ENCODE measurements at regions not wholly inside any gene's neighbourhood (a gene's known extent, or its start where the extent isn't known, plus 50 kb on each side); places are given as distances from the start of the nearest gene placed in this dataset.
A peak's percentile ranks its signal among the peaks of the same experiment; 100 is the strongest.

DNA sequence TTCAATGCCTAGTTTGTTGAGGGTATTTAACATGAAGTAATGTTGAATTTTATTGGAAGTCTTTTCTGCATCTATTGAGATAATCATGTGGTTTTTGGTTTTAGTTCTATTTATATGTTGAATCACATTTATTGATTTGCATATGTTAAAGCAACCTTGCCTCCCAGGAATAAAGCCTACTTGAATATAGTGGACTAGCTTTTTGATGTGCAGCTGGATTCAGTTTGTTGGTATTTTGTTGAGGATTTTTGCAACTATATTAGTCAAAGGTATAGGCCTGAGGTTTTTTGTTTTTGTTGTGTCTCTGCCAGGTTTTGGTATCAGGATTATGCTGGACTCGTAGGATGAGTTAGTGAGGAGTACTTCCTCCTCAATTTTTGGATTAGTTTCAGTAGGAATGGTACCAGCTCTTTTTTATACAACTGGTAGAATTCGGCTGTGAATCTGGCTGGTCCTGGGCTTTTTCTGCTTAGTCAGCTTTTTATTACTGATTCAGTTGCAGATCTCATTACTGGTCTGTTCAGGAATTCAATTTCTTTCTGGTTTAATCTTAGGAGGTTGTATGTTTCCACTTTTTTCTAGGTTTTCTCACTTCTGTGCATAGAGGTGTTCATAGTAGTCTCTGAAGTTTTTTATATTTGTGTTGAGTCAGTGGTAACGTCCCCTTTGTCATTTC lies 209.8 kb upstream of the RBMS3 start:
- Histone ChIP-seq H2AK5ac (ENCODE audit: low read depth, low read length) (no peak overlapping the region), H3K4me1 (replicated peaks in 1 of 4; ENCODE audit: control insufficient read depth in 3 of 4, insufficient read depth in 4 of 4, low read length in 3 of 4) (no peaks in the 10 kb centered on the region), H4K8ac (ENCODE audit: extremely low read depth, insufficient read depth, low read length) (no peak overlapping the region), H2BK15ac (ENCODE audit: low read length) (no peak overlapping the region), H3K79me2 (ENCODE audit: control insufficient read depth in 1 of 2, insufficient read depth in 2 of 2, low read length in 2 of 2) (no peaks in the 10 kb centered on the region), H3K9me3 (ENCODE audit: insufficient read depth in 2 of 2, low read depth in 1 of 2, low read length in 1 of 2) (no peaks in the 10 kb centered on the region), H3K27me3 (replicated peaks in 1 of 4; ENCODE audit: control insufficient read depth in 3 of 4, extremely low read depth in 1 of 4, insufficient read depth in 3 of 4, low read length in 3 of 4) (no peaks in the 10 kb centered on the region), H3K23ac (ENCODE audit: insufficient read length) (no peak overlapping the region), H3K36me3 (ENCODE audit: control insufficient read depth in 2 of 4, insufficient read depth in 4 of 4, low read length in 3 of 4) (no peaks in the 10 kb centered on the region), H3K27ac (ENCODE audit: low read depth, low read length) (no peak overlapping the region), H2BK5ac (ENCODE audit: low read depth, low read length) (no peak overlapping the region), H4K20me1 (replicated peaks in 1 of 2; ENCODE audit: control insufficient read depth in 1 of 2, insufficient read depth in 2 of 2, low read length in 2 of 2) (no peaks in the 10 kb centered on the region), H3K18ac (ENCODE audit: extremely low read depth, low read length) (no peak overlapping the region), H3K4ac (replicated peaks; ENCODE audit: insufficient read length, low read depth, low read length) (no peak overlapping the region), H2AFZ (ENCODE audit: low read length) (no peak overlapping the region), H3K4me3 (ENCODE audit: extremely low read depth in 1 of 4, insufficient read depth in 2 of 4, low read depth in 3 of 4, low read length in 4 of 4) (no peak overlapping the region), H3K56ac (replicated peaks; ENCODE audit: insufficient read length, low read depth, low read length) (no peak overlapping the region), H2BK120ac (replicated peaks; ENCODE audit: low read depth, low read length) (no peak overlapping the region), H3K14ac (ENCODE audit: insufficient read length) (no peak overlapping the region), H2BK12ac (ENCODE audit: low read depth, low read length) (no peak overlapping the region), H2BK20ac (ENCODE audit: low read length) (no peak overlapping the region), H3K9ac (replicated peaks in 1 of 4; ENCODE audit: extremely low read depth in 1 of 4, low read depth in 3 of 4, low read length in 3 of 4) (no peak overlapping the region), H3K23me2 (ENCODE audit: low read depth, low read length) (no peaks in the 10 kb centered on the region), H3K79me1 (ENCODE audit: low read depth, low read length) (no peaks in the 10 kb centered on the region), H4K5ac (ENCODE audit: insufficient read length, low read depth, low read length) (no peak overlapping the region), H3K4me2 (ENCODE audit: insufficient read depth in 1 of 2, low read depth in 2 of 2, low read length in 2 of 2) (no peak overlapping the region), H4K91ac (replicated peaks; ENCODE audit: insufficient read length, low read length) (no peak overlapping the region)
- no peak for FAIRE-seq
- POLR2A ChIA-PET (ENCODE audit: partially characterized antibody) = no interaction called here
- DNase-seq (ENCODE audit: low read depth in 1 of 2, low spot score in 2 of 2) = no peak
- CTCF ChIA-PET (ENCODE audit: partially characterized antibody) = no interaction called here
- 88% methylated on average over 3 of the region's 3 CpGs; no CpG with 5 or more reads in 1 of the 2 experiments for WGBS, 2 experiments (ENCODE audit: extremely low coverage in 1 of 2, insufficient coverage in 1 of 2, insufficient read length in 1 of 2, insufficient replicate concordance in 2 of 2, low coverage in 1 of 2, low lambda C conversion rate in 2 of 2, missing lambda C conversion rate in 1 of 2)
- no peak for TF ChIP-seq SIN3A (conservative IDR thresholded peaks at IDR 0.05 in 1 of 2, IDR thresholded peaks at IDR 0.05 in 1 of 2; ENCODE audit: low read depth in 1 of 2, low read length in 2 of 2)
- TF ChIP-seq CHD2 (IDR thresholded peaks at IDR 0.05; ENCODE audit: low read length) = no peak
- TF ChIP-seq MAFK (IDR thresholded peaks at IDR 0.05; ENCODE audit: low read depth, low read length) = peak; percentile 97
- TF ChIP-seq TEAD4 (IDR thresholded peaks at IDR 0.05; ENCODE audit: low read depth, low read length) = no peak
- no peak for TF ChIP-seq CBX8 (IDR thresholded peaks at IDR 0.05; ENCODE audit: borderline replicate concordance, low read depth, low read length)
- TF ChIP-seq KDM1A (IDR thresholded peaks at IDR 0.05; ENCODE audit: borderline replicate concordance, low read length) = no peak
- no peak for TF ChIP-seq EP300 (IDR thresholded peaks at IDR 0.05; ENCODE audit: borderline replicate concordance in 1 of 2, low read depth in 2 of 2, low read length in 2 of 2)

All from H1 (cell line).